ENCODE measurements at regions not wholly inside any gene's neighbourhood (a gene's known extent, or its start where the extent isn't known, plus 50 kb on each side); places are given as distances from the start of the nearest gene placed in this dataset.

- TF ChIP-seq, protein P1, sequence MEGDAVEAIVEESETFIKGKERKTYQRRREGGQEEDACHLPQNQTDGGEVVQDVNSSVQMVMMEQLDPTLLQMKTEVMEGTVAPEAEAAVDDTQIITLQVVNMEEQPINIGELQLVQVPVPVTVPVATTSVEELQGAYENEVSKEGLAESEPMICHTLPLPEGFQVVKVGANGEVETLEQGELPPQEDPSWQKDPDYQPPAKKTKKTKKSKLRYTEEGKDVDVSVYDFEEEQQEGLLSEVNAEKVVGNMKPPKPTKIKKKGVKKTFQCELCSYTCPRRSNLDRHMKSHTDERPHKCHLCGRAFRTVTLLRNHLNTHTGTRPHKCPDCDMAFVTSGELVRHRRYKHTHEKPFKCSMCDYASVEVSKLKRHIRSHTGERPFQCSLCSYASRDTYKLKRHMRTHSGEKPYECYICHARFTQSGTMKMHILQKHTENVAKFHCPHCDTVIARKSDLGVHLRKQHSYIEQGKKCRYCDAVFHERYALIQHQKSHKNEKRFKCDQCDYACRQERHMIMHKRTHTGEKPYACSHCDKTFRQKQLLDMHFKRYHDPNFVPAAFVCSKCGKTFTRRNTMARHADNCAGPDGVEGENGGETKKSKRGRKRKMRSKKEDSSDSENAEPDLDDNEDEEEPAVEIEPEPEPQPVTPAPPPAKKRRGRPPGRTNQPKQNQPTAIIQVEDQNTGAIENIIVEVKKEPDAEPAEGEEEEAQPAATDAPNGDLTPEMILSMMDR (IDR thresholded peaks at IDR 0.05): no peak
- TF ChIP-seq POLR2A (IDR thresholded peaks at IDR 0.05): no peak
Observed at GRCh38 chr2:81739966-81740365, 1435.4 kb upstream of the LRRTM1 start.

Measured in breast epithelium (tissue), 3 donors.